ENCODE measurements at regions not wholly inside any gene's neighbourhood (a gene's known extent, or its start where the extent isn't known, plus 50 kb on each side); places are given as distances from the start of the nearest gene placed in this dataset.

- POLR2A ChIA-PET, result interaction anchor here (0.6 kb wide), 1 partner anchor 220 kb away, joined by 3 read pairs; no protein-coding TSS in a partner anchor
Observed at GRCh38 chr9:87128844-87129493, 181.7 kb upstream of the GAS1 start.

GRCh38 chr9:87135074-87135473 is 187.8 kb upstream of the GAS1 start:
- no peaks in the 10 kb centered on the region for H3K36me3 Mint-ChIP-seq (ENCODE audit: low read depth)
- intact Hi-C loops (cut with micrococcal nuclease), result no loop called here
- ATAC-seq (no peak), DNase-seq (no peak)
- CTCF ChIA-PET, result no interaction called here
- no peak overlapping the region for H3K4me3 Mint-ChIP-seq
- POLR2A ChIA-PET, result no interaction called here
- H3K9me3 Mint-ChIP-seq, result peaks cover 14% of the 10 kb centered on the region
- no peaks in the 10 kb centered on the region for H3K4me1 Mint-ChIP-seq (ENCODE audit: low read depth)
- no peak overlapping the region for H3K27ac Mint-ChIP-seq
- peaks cover 20% of the 10 kb centered on the region for H3K27me3 Mint-ChIP-seq
- TF ChIP-seq, protein P1, sequence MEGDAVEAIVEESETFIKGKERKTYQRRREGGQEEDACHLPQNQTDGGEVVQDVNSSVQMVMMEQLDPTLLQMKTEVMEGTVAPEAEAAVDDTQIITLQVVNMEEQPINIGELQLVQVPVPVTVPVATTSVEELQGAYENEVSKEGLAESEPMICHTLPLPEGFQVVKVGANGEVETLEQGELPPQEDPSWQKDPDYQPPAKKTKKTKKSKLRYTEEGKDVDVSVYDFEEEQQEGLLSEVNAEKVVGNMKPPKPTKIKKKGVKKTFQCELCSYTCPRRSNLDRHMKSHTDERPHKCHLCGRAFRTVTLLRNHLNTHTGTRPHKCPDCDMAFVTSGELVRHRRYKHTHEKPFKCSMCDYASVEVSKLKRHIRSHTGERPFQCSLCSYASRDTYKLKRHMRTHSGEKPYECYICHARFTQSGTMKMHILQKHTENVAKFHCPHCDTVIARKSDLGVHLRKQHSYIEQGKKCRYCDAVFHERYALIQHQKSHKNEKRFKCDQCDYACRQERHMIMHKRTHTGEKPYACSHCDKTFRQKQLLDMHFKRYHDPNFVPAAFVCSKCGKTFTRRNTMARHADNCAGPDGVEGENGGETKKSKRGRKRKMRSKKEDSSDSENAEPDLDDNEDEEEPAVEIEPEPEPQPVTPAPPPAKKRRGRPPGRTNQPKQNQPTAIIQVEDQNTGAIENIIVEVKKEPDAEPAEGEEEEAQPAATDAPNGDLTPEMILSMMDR (IDR thresholded peaks at IDR 0.05), result no peak

More at GRCh38 chr9:87128844-87129493, 181.7 kb upstream of the GAS1 start:
- intact Hi-C loops (cut with micrococcal nuclease), result no loop called here
- Mint-ChIP-seq H3K4me3 (no peak overlapping the region), H3K27ac (no peak overlapping the region), H3K9me3 (peaks cover 14% of the 10 kb centered on the region), H3K27me3 (peaks cover 31% of the 10 kb centered on the region), H3K36me3 (ENCODE audit: low read depth) (no peaks in the 10 kb centered on the region), H3K4me1 (ENCODE audit: low read depth) (no peaks in the 10 kb centered on the region)
- TF ChIP-seq, protein P1 (IDR thresholded peaks at IDR 0.05), result no peak
- CTCF ChIA-PET, result no interaction called here
- ATAC-seq, result no peak
- no peak for DNase-seq

DNA sequence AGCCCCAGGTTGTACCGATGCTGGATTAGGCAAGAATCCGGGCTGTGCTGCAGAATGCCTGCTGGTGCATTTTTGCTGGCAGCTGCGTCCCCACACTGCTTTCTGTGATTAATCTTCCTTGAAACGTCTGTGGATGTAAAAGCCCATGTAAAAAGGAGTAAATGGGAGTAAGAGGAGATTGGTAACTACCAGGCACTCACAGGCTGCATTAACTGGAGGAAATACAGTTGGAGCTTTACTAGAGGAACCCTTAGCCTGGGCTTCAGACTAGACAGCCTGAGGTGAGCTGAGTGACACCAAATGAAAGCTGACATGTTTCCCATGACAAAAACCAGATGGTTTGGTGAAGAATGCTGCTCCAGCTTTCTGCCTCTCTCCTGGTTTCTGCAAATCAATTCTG is 190.4 kb upstream of the GAS1 start:
- ATAC-seq, result no peak
- H3K27me3 Mint-ChIP-seq, result peaks cover 24% of the 10 kb centered on the region
- peaks cover 6% of the 10 kb centered on the region for H3K9me3 Mint-ChIP-seq
- H3K36me3 Mint-ChIP-seq (ENCODE audit: low read depth), result no peaks in the 10 kb centered on the region
- H3K27ac Mint-ChIP-seq, result no peak overlapping the region
- POLR2A ChIA-PET, result no interaction called here
- TF ChIP-seq, protein P1 (IDR thresholded peaks at IDR 0.05), result no peak
- intact Hi-C loops (cut with micrococcal nuclease), result no loop called here
- H3K4me1 Mint-ChIP-seq (ENCODE audit: low read depth), result no peaks in the 10 kb centered on the region
- DNase-seq, result no peak
- CTCF ChIA-PET, result interaction anchor here (0.7 kb wide), 1 partner anchor 187 kb away, joined by 3 read pairs; no protein-coding TSS in a partner anchor
- H3K4me3 Mint-ChIP-seq, result no peak overlapping the region

- POLR2A ChIA-PET, result no interaction called here
- intact Hi-C loops (cut with micrococcal nuclease), result no loop called here
- ATAC-seq, result no peak
Observed at GRCh38 chr9:87138128-87139040, 191.1 kb upstream of the GAS1 start.

More at GRCh38 chr9:87138128-87139040, 191.1 kb upstream of the GAS1 start:
- Mint-ChIP-seq H3K36me3 (ENCODE audit: low read depth) (no peaks in the 10 kb centered on the region), H3K27me3 (peaks cover 22% of the 10 kb centered on the region), H3K9me3 (peaks cover 1% of the 10 kb centered on the region), H3K4me3 (no peak overlapping the region), H3K27ac (no peak overlapping the region), H3K4me1 (ENCODE audit: low read depth) (no peaks in the 10 kb centered on the region)
- CTCF ChIA-PET, result interaction anchor here (0.7 kb wide), 1 partner anchor 187 kb away, joined by 3 read pairs; no protein-coding TSS in a partner anchor
- DNase-seq, result no peak
- TF ChIP-seq, protein P1 (IDR thresholded peaks at IDR 0.05), result no peak

Measured in activated CD8-positive, alpha-beta T cell treated with anti-CD3 and anti-CD28 coated beads for 36 hours (primary cell).